ENCODE measurements at regions not wholly inside any gene's neighbourhood (a gene's known extent, or its start where the extent isn't known, plus 50 kb on each side); places are given as distances from the start of the nearest gene placed in this dataset.

DNA sequence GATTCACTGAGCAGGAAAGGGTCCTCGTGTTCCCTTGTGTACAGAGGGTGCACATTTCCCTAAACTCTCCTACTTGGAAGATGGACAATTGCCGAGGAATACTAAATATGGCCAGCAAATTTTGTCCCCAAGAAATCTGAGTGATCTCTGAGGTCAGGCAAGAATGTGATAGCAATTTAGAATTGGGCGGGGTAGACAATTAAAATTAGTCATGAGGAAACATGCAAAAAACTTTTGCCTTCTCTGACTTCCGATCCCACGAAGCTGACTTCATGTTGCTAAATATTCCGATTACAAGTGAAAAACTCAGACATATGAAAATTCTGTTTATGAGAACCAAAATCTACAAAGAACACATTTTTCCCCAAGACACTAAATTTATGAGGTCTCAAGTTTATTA is 453.9 kb upstream of the ZFP42 start:
- no peak for TF ChIP-seq CTCF (IDR thresholded peaks at IDR 0.05; ENCODE audit: insufficient read depth, low read length)
- no peak for TF ChIP-seq GABPA (IDR thresholded peaks at IDR 0.05; ENCODE audit: low read depth)
- TF ChIP-seq REST (IDR thresholded peaks at IDR 0.05; ENCODE audit: insufficient replicate concordance, low read depth), result no peak
- TF ChIP-seq POLR2AphosphoS5 (IDR thresholded peaks at IDR 0.05; ENCODE audit: low read depth), result no peak
- TF ChIP-seq SPI1 (IDR thresholded peaks at IDR 0.05; ENCODE audit: borderline replicate concordance, low read depth), result no peak
